HG03139 (cell line): ENCODE measurements at regions not wholly inside any gene's neighbourhood (a gene's known extent, or its start where the extent isn't known, plus 50 kb on each side); places are given as distances from the start of the nearest gene placed in this dataset.
"Not testable (repeated sequence)": the region's sequence is repeated elsewhere in the genome, so short reads cannot be mapped to it uniquely, and the experiment has no call there.

Experiments
- ATAC-seq: cut with Tn5 transposase; IDR thresholded peaks from one replicate; pipeline ENCODE4 v1.9.1; 2021; ENCODE audit not compliant: unreplicated experiment

DNA sequence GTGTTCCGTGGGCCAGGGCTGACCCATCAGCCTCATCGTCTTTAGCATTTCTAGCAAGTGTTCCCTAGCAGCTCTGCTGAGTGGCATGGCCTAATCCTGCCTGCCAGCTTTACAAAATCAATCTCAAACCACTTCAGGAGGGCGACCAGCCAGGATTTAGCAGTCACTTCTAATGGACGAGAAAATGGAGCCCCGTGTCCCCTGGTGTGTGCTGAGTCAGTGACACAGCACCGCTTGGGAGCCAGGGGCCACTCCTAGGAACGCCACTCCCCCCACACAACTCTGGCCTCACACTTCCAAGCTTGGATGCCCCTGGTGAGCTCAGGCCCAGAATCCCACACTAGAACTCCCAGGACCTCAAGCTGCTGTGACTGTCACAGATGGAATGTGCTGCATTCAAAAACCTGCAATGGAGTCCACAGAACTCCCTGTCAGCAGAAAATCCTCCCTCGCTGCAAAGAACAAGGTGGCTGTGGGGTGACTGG lies 311.2 kb upstream of the GATB start:
- ATAC-seq = no peak

DNA sequence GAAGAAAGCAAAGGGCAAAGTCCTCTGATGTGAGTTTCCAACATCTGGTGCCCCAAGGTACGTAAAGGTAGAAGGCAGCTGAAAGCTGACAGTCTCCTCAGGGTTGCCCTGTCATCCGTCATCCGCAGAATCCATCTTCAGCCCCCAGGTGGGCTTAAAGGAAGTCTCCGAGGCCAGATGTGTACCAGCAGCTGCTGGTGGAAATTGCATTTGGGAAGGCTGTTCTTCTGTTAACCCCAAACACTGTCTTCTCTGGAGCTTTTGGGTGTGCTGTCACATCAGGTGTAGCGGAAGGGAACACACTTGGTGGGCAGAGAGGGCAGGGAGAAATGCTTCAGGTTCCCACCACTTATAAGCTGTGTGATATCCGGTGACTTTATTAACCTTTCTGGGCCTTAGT lies 310.0 kb upstream of the GATB start:
- ATAC-seq = no peak

DNA sequence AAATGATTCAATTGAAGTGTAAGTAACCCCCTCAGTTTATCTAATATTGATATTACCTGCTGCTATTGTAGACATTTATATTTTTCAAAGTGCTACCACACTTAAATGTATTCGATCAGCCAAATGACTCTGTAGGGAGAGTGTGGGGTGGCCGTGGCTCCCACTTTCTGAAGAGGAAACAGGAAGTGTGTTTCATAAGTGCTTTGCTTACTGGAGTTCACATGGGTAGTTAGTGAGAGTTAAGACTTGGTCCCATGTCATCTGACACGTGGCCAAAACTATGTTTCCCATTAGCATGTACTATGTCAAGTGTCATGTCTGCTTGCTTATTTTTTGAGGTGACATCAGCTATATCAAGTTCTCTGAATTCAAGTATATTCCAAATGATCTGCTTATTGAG lies 308.1 kb upstream of the GATB start:
- ATAC-seq = no peak

DNA sequence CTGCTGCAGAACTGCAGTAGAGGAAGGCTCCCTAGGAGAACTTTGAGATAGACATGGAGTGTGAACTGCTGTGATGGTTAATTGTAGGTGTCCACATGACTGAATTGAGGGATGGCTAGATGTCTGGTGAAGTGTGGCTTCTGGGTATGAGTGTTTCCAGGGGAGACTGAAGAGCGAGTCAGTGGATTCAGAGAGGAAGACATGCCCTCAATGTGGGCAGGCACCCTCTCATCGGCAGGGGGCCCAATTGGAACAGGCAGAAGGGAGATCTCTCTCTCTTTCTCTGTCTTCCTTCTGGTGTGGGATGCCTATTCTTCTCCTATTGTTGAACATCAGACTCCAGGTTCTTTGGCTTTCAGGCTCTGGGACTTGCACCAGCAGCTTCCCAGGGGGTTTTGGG lies 304.7 kb upstream of the GATB start:
- ATAC-seq = no peak

DNA sequence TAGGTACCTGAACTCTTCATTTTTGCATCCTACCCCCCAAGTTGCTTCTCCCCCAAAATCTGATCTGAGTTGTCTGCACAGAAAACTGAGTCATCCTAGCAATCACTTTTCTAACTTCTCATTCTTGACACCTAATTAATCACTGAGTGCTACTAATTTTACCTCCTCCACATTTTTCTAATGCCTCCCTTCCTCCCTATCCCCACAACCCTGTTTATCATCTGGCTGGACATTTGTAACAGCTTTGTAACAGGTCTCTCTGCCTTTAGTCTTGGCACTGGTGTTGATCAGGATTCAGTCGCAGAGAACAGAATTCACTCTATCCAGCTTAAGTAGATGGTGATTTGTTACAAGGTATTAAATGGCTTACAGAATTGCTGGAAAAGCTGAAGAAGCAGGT lies 303.9 kb upstream of the GATB start:
- ATAC-seq = no peak

DNA sequence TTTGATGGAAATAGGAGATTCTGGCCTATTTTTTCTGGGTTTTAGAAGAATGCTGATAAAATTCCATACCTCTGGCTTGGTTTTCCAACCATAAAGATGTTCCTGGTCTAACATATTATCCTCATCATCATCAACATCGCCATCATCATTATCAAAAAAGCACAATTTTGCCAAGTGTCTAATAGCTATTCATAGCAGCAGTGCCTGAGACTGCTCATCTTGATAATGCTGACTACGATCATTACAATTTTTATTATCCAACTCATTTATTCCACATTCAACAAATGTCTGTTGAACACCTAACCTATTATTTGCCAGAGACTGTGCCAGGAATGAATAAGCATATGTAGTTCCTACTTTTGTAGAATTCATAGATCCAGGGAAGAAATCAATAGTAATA lies 303.5 kb upstream of the GATB start:
- ATAC-seq = no peak

DNA sequence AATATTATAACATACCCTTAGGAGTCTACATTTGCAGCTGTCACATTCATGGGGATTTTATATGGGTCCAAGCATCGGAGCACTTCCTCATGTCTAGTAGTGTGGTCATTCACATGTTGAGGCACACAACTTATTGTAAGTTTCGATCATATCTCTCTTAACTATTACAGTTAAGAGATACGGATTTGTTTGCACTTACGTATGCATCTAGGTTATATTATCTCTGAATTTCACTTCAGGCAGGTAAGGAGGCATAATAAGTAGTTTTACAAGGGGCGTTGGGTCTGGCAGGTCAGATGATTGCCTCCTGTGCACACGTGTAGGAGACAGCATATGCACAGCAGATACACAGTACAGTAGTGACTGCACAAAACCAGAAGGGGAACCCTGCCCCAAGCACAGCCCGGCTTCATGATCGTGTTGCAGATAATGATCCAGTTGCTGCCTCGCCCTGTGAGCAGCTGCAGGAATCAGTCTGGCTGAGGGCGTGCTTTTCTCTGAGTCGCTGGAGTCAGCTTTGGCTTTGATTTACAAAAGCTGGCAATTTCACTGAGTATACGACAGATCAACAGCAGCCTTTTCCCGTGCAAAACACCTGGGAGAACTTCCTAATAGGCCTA lies 302.9 kb upstream of the GATB start:
- no peak for ATAC-seq

DNA sequence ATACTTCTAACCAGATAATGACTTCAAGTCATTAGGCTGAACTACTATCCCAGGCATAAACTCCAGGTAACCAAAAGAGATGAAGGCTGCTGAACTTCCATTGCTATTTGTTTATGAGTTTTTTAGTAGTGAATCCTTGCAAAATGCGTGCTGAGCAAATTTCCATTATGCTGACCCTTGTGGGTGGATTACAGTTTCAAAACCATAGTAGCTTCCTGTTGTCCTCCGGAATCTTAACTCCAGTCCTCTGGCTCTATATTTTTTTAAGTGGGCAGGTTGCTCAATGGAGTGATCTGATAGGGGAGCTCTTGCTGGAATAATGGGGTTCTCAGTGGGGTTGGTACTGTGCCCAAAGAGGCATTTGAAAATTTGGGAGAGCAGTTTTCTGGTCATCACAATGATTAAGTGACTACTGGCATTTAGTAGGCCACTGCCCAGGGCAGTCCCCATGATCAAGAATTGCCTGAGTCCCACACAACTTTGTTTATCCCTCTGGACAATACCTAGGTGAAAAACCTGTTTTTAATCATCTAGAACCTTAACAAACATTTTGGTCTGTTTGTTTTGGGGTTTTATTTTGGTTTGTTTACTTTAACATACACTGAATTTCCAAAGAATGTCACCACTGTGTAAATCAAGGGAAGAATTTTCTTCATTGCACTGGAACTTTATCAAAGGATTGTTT lies 302.3 kb upstream of the GATB start:
- ATAC-seq = no peak

DNA sequence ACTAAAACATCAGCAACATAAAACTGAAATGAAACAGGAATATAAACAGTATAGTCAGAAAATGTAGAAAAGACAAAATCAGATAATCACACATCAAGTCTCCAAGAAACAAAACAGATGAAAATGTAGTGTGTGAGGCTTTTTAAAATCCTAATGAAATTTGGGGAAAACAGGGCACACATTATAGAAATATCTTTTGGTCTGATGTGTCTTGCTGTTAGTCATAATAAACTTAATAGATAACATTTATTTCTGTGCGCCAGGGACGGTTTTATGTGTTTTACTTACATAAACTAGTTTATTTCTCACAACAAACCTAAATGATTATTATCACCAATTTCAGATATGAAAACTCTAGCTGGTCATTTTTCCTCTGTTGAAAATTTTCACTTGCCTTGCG lies 293.9 kb upstream of the GATB start:
- no peak for ATAC-seq

DNA sequence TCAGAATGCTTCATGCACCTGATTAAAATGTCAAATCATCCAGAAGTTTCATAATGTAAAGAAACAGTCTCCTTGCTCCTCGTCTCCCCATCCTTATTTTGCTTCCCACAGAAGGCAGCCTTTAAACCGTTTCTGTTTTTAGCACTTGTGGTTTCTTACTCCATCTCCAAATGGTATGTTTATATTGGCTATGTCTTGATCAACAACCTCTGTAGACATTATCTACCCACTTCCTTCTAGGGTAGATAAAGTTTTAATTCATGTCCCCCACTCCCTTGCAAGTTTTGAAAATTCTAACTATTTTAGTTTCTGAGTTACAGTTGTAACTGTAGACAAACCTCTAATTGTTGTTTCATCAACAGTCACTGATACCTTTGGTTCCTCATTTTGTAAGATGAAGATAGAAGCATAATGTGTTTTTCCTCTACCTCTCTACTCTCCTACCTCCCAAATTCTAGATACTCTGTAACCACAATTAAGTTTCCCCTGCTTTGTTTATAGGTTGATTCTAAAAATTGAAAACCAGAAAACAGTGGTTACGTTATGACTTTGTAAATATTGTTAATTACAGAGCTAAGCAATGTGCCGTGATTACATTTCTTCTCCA lies 291.7 kb upstream of the GATB start:
- no peak for ATAC-seq

DNA sequence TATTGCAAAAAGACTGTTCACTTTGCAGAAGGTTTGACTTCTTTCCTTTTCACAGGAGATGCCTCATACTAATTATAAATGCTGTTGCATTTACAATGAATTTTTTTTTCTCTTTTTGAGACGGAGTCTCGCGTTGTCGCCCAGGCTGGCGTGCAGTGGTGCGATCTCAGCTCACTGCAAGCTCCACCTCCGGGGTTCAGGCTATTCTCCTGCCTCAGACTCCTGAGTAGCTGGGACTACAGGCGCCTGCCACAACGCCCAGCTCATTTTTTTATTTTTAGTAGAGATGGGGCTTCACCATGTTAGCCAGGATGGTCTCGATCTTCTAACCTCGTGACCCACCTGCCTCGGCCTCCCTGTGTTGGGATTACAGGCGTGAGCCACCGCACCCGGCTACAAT lies 290.5 kb upstream of the GATB start:
- not testable (repeated sequence) for ATAC-seq

DNA sequence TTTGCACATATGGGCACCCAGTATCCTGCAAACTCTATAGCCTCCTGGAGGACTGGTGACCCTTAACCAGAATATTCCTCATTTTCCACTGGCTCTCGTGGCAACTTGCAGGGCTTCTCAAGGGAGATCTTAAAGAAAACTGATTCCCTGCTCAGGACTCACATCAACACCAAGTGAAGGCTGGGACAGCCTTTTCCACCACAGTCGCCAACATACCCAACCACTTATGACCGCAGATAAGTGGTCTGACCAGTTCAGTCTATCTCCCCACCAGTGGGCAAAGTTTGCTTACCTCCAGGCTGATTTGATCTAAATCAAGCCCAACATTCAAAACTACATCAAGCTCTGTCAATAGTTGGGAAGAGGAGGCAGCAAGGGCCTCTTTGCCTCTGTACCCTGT lies 289.3 kb upstream of the GATB start:
- no peak for ATAC-seq

DNA sequence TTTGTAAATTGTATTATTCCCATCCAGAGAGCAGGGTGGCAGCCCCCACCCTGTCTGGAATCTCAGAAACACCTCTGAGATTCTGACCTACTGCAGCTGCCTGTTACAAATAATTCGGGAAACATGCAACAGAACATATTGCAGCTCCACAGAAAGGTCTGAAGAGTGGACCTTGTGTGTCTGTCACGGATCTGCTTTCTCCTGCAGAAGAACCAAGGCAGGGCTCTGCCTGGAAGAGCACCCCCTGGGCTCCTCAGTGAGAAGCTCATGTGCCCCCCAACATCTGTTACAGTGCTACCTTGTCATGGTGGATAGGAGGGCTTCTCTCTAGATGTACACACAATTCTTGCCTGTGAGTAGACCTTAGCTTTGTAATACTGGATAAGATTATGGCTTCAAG lies 286.6 kb upstream of the GATB start:
- ATAC-seq = no peak

DNA sequence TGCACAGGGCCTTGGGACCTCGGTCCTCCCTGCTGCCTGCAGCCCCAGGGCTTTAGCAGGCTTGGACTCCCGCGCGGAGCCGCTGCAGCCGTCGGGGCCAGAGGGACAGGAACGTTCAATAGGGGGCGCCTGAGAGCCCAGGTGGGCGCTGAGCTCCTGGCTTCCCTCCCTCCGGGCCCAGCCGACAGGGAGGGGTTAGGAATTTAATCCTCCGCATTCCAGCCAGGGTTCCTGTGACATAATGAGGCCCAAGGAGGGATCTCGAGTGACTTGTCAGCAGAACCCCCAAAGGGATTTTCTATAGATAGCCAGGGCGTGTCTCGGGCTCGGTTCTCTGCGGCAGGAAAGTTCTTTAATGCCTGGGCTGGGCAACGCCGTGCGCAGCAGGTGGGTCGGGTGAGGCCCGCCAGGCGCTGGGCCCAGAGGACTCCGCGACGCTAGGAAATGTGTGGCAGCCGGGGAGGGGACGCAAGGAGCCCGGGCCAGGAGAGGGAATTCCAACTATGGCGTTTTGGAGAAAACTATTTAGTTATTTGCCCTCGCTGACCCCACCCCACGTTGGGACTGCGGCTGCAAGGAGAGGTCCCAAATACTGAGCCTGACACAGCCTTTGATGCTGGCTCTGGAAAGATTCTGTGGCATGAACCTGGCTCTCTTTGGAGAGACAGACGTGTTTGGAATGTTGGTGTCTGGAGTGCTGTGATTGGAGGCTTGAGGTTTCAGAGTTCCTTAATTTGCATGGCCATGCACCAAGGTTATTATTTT lies 285.2 kb upstream of the GATB start:
- no peak for ATAC-seq

DNA sequence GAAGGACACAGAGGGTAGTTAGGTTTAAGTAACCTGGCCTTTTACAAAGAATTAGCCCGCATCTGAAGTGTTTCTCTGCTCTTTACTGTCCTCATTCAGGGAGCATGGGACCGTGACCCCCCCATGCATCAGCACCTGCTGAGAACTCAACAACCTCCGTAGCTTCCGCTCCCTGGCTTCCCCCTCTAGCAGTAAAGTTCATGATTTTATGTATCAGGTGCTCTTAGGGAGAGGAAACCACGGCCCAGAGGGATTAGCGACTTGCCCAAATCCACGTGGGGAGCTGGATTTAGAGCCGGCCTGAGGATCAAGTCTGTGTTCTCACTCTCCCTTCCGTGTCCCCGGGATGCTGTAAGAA lies 284.6 kb upstream of the GATB start:
- no peak for ATAC-seq

DNA sequence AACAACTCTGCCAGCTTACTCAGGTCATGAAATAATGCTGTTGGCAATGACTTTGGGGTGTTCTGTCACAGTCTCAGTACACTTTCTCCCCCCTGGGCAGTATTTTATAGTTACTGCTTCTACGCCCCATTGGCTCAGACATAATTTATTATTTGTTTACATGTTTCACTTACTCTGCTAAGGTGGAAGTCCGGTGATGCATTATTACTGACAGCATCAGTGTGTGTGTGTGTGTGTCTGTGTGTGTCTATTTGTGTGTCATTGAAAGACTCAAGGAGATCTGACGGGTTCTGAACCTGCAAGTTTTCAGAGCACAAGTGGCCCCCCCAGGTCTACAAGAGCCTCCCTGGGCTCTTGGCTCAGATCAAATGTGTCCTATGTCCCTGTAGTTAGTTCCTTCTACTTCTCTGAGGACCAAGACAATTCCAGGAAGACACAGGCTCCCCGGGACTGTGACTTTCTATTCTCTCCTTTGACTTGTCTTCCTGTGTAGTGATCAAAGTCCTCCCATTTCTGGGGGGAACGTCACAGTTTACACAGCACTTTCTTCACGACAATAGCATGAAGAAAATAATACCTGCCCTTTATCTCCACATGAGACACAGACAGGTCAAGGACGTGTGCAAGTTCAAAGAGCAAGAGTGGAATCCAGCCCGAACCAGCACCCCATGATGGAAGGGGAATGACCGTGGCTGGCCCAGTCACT lies 283.7 kb upstream of the GATB start:
- ATAC-seq = no peak

DNA sequence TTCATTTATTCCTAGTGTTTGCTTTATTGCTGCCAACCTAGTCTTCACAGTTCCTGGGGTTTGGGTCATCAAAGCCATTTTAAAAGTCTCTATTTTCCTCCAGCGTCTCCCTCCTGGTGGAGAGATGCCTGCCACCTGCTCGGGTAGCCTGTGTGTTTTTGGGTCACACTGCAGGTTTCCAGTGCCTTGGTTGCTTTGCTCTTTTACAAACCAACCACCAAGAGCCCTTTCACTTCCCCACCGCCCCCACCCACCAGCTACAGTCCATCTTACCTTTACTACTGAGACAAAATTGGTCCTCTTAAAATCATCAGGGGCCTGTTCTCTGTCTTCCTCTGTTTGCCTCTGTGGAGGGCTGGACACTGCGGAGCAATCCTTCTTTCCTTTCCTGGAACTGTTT lies 280.5 kb upstream of the GATB start:
- ATAC-seq = no peak

DNA sequence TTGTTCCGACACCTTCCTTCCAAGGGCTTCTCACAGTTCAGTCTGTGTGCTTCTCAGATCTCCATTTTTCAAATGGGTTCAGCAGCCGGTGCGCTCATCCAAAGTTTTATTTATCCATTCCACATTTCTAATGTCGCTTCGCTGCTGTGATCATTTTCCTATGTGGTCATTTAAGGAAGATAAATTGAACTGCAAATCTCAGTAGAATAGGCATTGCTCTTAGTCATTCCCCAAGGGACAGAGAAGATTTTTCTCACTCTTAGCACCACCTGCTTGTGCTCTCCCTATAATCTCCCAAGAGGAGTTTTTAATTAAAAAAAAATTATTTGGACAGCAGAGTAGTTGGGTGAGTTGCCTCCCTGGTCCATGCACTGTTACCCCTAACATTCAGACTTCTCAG lies 278.9 kb upstream of the GATB start:
- no peak for ATAC-seq

DNA sequence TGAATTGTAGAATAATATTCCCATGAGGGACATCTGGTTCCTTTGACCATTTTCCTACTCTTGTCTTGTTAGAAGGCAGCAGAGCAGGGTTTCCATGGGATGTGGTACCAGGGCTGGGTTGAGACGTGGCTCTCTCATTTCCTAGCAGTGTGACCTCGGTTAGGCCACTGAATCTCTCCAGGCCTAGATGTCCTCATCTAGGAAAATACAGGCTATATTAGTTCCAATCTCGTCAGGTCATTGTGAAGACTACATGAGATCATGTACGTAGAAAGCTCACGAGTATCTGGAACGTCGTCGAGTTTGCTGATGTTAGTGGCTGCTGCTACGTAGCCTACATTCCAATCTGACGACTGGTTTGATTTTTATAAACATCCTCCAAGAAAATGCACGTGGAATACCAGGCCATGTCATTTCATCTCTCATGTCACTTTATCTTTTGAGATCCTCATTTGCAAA lies 278.2 kb upstream of the GATB start:
- no peak for ATAC-seq

DNA sequence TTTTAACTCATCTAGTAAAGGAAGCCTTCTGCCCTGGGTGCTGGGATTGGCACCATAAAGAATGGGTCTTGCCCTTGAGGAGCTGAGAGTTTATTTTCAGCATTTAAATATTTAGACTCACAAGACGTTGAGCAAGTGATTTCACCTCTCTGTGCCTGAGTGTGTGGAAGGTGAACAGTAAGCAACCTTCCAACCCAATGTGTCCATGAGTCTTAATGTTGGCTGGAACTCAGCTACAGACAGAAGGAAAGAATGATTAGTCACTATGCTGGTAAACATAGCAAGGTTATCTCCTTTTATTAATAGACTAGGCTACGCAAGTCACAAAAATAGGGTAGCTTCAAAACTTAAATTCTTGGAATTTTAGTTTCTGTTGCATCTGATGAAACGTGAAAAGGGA lies 277.4 kb upstream of the GATB start:
- ATAC-seq = no peak

DNA sequence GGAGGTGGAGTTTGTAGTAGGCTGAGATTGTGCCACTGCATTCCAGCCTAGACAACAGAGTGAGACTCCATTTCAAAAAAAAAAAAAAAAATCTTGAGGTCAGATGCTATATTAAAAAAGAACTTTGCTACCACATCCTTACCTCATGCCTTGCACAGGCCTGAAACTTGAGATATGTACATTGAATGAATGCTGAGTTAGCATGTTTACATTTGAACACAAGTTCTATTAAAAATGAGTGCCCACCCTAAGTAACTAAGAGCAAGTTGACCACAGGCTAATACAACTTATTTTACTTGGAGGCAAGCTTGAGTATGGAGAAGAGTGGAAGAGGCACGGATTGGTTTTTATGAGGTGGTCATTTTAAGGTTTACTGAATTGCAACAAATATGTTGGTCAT lies 276.6 kb upstream of the GATB start:
- no peak for ATAC-seq
